Gastrocnemius medialis (tissue), 4 donors: ENCODE measurements at regions not wholly inside any gene's neighbourhood (a gene's known extent, or its start where the extent isn't known, plus 50 kb on each side); places are given as distances from the start of the nearest gene placed in this dataset.
"Not testable (repeated sequence)": the region's sequence is repeated elsewhere in the genome, so short reads cannot be mapped to it uniquely, and the experiment has no call there.

Experiments
- ATAC-seq, 2 donors: fragments of 150-250 bp; one replicate each; pipeline ENCODE4 v1.9.1; 2016
- DNase-seq, 2 donors: peaks; one replicate each; pipeline ENCODE4 v3.0.0-alpha.2; 2019
- H3K27ac ChIP-seq, 4 donors: fragments of 200-600 bp; sonication (generic); 1 replicate in 1 of 4; 2 replicates in 3 of 4; pipeline ENCODE4 v1.5.1; 2016 to 2018; ENCODE audit warnings: mild to moderate bottlenecking in 2 of 4, moderate library complexity in 1 of 4
- H3K27me3 ChIP-seq, 3 donors: fragments of 200-600 bp; sonication (generic) in 2 of 3; 1 replicate in 1 of 3; 2 replicates in 2 of 3; pipeline versions ENCODE4 v1.5.1 to v1.6.0; 2016 to 2019; ENCODE audit warnings: mild to moderate bottlenecking in 1 of 3, moderate library complexity in 1 of 3
- H3K36me3 ChIP-seq, 2 donors: fragments of 200-600 bp; sonication (generic) in 1 of 2; one replicate each; pipeline ENCODE4 v1.5.1; 2017 to 2018
- H3K4me1 ChIP-seq, 2 donors: fragments of 200-600 bp; sonication (generic) in 1 of 2; one replicate each; pipeline ENCODE4 v1.5.1; 2016 to 2017; ENCODE audit warnings: mild to moderate bottlenecking in 2 of 2
- H3K4me3 ChIP-seq, 4 donors: fragments of 200-600 bp; sonication (generic) in 3 of 4; 1 replicate in 1 of 4; 2 replicates in 3 of 4; pipeline ENCODE4 v1.5.1; 2016 to 2019; ENCODE audit warnings: mild to moderate bottlenecking in 2 of 4
- H3K9me3 ChIP-seq, 3 donors: fragments of 200-600 bp; sonication (generic) in 2 of 3; 1 replicate in 1 of 3; 2 replicates in 2 of 3; pipeline ENCODE4 v1.5.1; 2016 to 2019
- CTCF ChIP-seq, 5 experiments: fragments of 450-650 bp in 3 of 5; fragments of 200-600 bp in 2 of 5; sonication (generic) in 2 of 5; IDR thresholded peaks in 4 of 5; conservative IDR thresholded peaks in 1 of 5; 1 replicate in 4 of 5; 2 replicates in 1 of 5; pipeline ENCODE4 v1.5.1; 2016 to 2019; ENCODE audit warnings: antibody characterized with exemption in 5 of 5, mild to moderate bottlenecking in 3 of 5, moderate library complexity in 3 of 5
- POLR2A ChIP-seq, 2 donors: fragments of 450-650 bp; IDR thresholded peaks; one replicate each; pipeline ENCODE4 v1.6.1; 2017; ENCODE audit warnings: antibody characterized with exemption in 2 of 2, mild to moderate bottlenecking in 2 of 2, moderate library complexity in 2 of 2
- in situ Hi-C, 4 donors: fragments of 200-750 bp; cut with MboI; loops; one replicate each; pipeline versions ENCODE4 v1.15.0 to v1.8.0; 2017; ENCODE audit warnings: low sequenced_read_pairs in 4 of 4
- intact Hi-C: fragments of 100-400 bp; cut with DNase I; formaldehyde crosslinking; loops from one replicate; pipeline ENCODE4 v1.15.1; 2023; ENCODE audit warnings: low total_unique reads

GRCh38 chr1:187054862-187055757, 226.4 kb downstream of the PLA2G4A start:
- ATAC-seq (no peak), DNase-seq (no peak)
- Histone ChIP-seq H3K27ac (no peak overlapping the region), H3K36me3 (no peaks in the 10 kb centered on the region), H3K9me3 (no peaks in the 10 kb centered on the region), H3K27me3 (no peaks in the 10 kb centered on the region), H3K4me3 (no peak overlapping the region), H3K4me1 (no peaks in the 10 kb centered on the region)
- in situ Hi-C loops: no loop called here
- intact Hi-C loops: no loop called here
- TF ChIP-seq CTCF (IDR thresholded peaks at IDR 0.05 in 4 of 5, conservative IDR thresholded peaks at IDR 0.05 in 1 of 5) (no peak), POLR2A (IDR thresholded peaks at IDR 0.05) (no peak)

- in situ Hi-C loops (no loop called here), intact Hi-C loops (no loop called here)
- Histone ChIP-seq H3K27ac (no peak overlapping the region), H3K4me3 (no peak overlapping the region), H3K27me3 (no peaks in the 10 kb centered on the region), H3K4me1 (no peaks in the 10 kb centered on the region), H3K9me3 (no peaks in the 10 kb centered on the region), H3K36me3 (no peaks in the 10 kb centered on the region)
- no peak for DNase-seq
- no peak for ATAC-seq
- TF ChIP-seq POLR2A (IDR thresholded peaks at IDR 0.05) (no peak), CTCF (IDR thresholded peaks at IDR 0.05 in 4 of 5, conservative IDR thresholded peaks at IDR 0.05 in 1 of 5) (no peak)
These were observed 234.5 kb downstream of the PLA2G4A start for GRCh38 chr1:187063271-187063670.

GRCh38 chr1:187067160-187067559, 238.4 kb downstream of the PLA2G4A start:
- DNase-seq: no peak
- no peak for TF ChIP-seq POLR2A (IDR thresholded peaks at IDR 0.05)
- no peak for TF ChIP-seq CTCF (IDR thresholded peaks at IDR 0.05 in 4 of 5, conservative IDR thresholded peaks at IDR 0.05 in 1 of 5)
- no peaks in the 10 kb centered on the region for H3K36me3 ChIP-seq
- no peak overlapping the region for H3K4me3 ChIP-seq
- in situ Hi-C loops (no loop called here), intact Hi-C loops (no loop called here)
- H3K4me1 ChIP-seq: no peaks in the 10 kb centered on the region
- H3K27ac ChIP-seq: no peak overlapping the region
- no peak for ATAC-seq
- H3K9me3 ChIP-seq: no peaks in the 10 kb centered on the region
- H3K27me3 ChIP-seq: no peaks in the 10 kb centered on the region

- TF ChIP-seq CTCF (IDR thresholded peaks at IDR 0.05 in 4 of 5, conservative IDR thresholded peaks at IDR 0.05 in 1 of 5) (no peak), POLR2A (IDR thresholded peaks at IDR 0.05) (no peak)
- ATAC-seq (no peak), DNase-seq (no peak)
- Histone ChIP-seq H3K27ac (no peak overlapping the region), H3K27me3 (no peaks in the 10 kb centered on the region), H3K36me3 (no peaks in the 10 kb centered on the region), H3K4me1 (no peaks in the 10 kb centered on the region), H3K4me3 (no peak overlapping the region), H3K9me3 (no peaks in the 10 kb centered on the region)
- in situ Hi-C loops (no loop called here), intact Hi-C loops (no loop called here)
These were observed 241.3 kb downstream of the PLA2G4A start for GRCh38 chr1:187070076-187070475.

GRCh38 chr1:187072262-187073034, 243.7 kb downstream of the PLA2G4A start:
- DNase-seq, ATAC-seq, H3K9me3 ChIP-seq, intact Hi-C loops, H3K4me1 ChIP-seq, in situ Hi-C loops, H3K36me3 ChIP-seq, H3K27me3 ChIP-seq, H3K27ac ChIP-seq: not testable (repeated sequence)
- peak overlapping the region in 1 of 4 donors; percentile 5 for H3K4me3 ChIP-seq

- H3K27ac ChIP-seq, H3K27me3 ChIP-seq, DNase-seq, in situ Hi-C loops, H3K4me1 ChIP-seq, H3K9me3 ChIP-seq, H3K36me3 ChIP-seq, ATAC-seq, intact Hi-C loops: not testable (repeated sequence)
- H3K4me3 ChIP-seq: peak overlapping the region in 1 of 4 donors; percentile 5
These were observed 244.3 kb downstream of the PLA2G4A start for GRCh38 chr1:187073035-187073560.

- H3K36me3 ChIP-seq, H3K4me3 ChIP-seq, H3K27ac ChIP-seq, H3K4me1 ChIP-seq, in situ Hi-C loops, intact Hi-C loops, H3K27me3 ChIP-seq, DNase-seq, H3K9me3 ChIP-seq, ATAC-seq: not testable (repeated sequence)
These were observed 245.0 kb downstream of the PLA2G4A start for GRCh38 chr1:187073634-187074245.
